ENCODE measurements at regions not wholly inside any gene's neighbourhood (a gene's known extent, or its start where the extent isn't known, plus 50 kb on each side); places are given as distances from the start of the nearest gene placed in this dataset.

- Mint-ChIP-seq H3K27ac (ENCODE audit: unreplicated experiment) (no peak overlapping the region), H3K9me3 (ENCODE audit: unreplicated experiment) (peaks cover 2% of the 10 kb centered on the region), H3K36me3 (ENCODE audit: low read depth, unreplicated experiment) (no peaks in the 10 kb centered on the region), H3K4me3 (ENCODE audit: unreplicated experiment) (no peak overlapping the region), H3K4me1 (ENCODE audit: low read depth, unreplicated experiment) (peaks cover 4% of the 10 kb centered on the region), H3K27me3 (ENCODE audit: low read depth, unreplicated experiment) (no peaks in the 10 kb centered on the region)
- Histone ChIP-seq H3K4me2 (ENCODE audit: low read length) (no peak overlapping the region), H2AFZ (ENCODE audit: low read depth, low read length) (no peak overlapping the region), H3K4me1 (ENCODE audit: insufficient read depth, low read length) (no peaks in the 10 kb centered on the region), H3K79me2 (ENCODE audit: insufficient read depth, low read length) (no peaks in the 10 kb centered on the region), H3K27me3 (ENCODE audit: insufficient read depth, low read length) (no peaks in the 10 kb centered on the region), H3K4me3 (ENCODE audit: insufficient read depth, low read depth, low read length) (no peak overlapping the region), H3K9ac (ENCODE audit: low read length) (no peak overlapping the region), H3K9me3 (ENCODE audit: insufficient read depth, low read depth, low read length) (no peaks in the 10 kb centered on the region), H3K36me3 (ENCODE audit: insufficient read depth, low read length) (no peaks in the 10 kb centered on the region), H4K20me1 (ENCODE audit: insufficient read depth, low read length) (no peaks in the 10 kb centered on the region), H3K27ac (ENCODE audit: low read depth, low read length) (no peak overlapping the region)
- FAIRE-seq (no peak), DNase-seq (ENCODE audit: low read depth) (no peak)
- TF ChIP-seq EZH2 (IDR thresholded peaks at IDR 0.05; ENCODE audit: insufficient read depth, low read length), result no peak
- no peak for TF ChIP-seq CTCF (IDR thresholded peaks at IDR 0.05; ENCODE audit: insufficient read depth, low read depth, low read length)
Measured at GRCh38 chr10:36126076-36126475, 484.0 kb upstream of the FZD8 start.

- H3K27ac ChIP-seq (ENCODE audit: low read depth, low read length), result no peak overlapping the region
- H4K20me1 ChIP-seq (ENCODE audit: insufficient read depth, low read length), result no peaks in the 10 kb centered on the region
- no peaks in the 10 kb centered on the region for H3K79me2 ChIP-seq (ENCODE audit: insufficient read depth, low read length)
- no peak overlapping the region for H3K27ac Mint-ChIP-seq (ENCODE audit: unreplicated experiment)
- H3K9me3 Mint-ChIP-seq (ENCODE audit: unreplicated experiment), result peaks cover 2% of the 10 kb centered on the region
- no peaks in the 10 kb centered on the region for H3K27me3 ChIP-seq (ENCODE audit: insufficient read depth, low read length)
- no peak for DNase-seq (ENCODE audit: low read depth)
- no peak for TF ChIP-seq CTCF (IDR thresholded peaks at IDR 0.05; ENCODE audit: insufficient read depth, low read depth, low read length)
- TF ChIP-seq EZH2 (IDR thresholded peaks at IDR 0.05; ENCODE audit: insufficient read depth, low read length), result no peak
- no peak overlapping the region for H3K9ac ChIP-seq (ENCODE audit: low read length)
- no peak overlapping the region for H3K4me3 ChIP-seq (ENCODE audit: insufficient read depth, low read depth, low read length)
- no peak overlapping the region for H3K4me2 ChIP-seq (ENCODE audit: low read length)
- H3K9me3 ChIP-seq (ENCODE audit: insufficient read depth, low read depth, low read length), result no peaks in the 10 kb centered on the region
- no peaks in the 10 kb centered on the region for H3K36me3 Mint-ChIP-seq (ENCODE audit: low read depth, unreplicated experiment)
- H3K4me3 Mint-ChIP-seq (ENCODE audit: unreplicated experiment), result no peak overlapping the region
- no peak for FAIRE-seq
- peaks cover 9% of the 10 kb centered on the region for H3K4me1 ChIP-seq (ENCODE audit: insufficient read depth, low read length)
- peaks cover 19% of the 10 kb centered on the region for H3K4me1 Mint-ChIP-seq (ENCODE audit: low read depth, unreplicated experiment)
- no peaks in the 10 kb centered on the region for H3K36me3 ChIP-seq (ENCODE audit: insufficient read depth, low read length)
- H3K27me3 Mint-ChIP-seq (ENCODE audit: low read depth, unreplicated experiment), result peaks cover 2% of the 10 kb centered on the region
- H2AFZ ChIP-seq (ENCODE audit: low read depth, low read length), result no peak overlapping the region
Measured at GRCh38 chr10:36119455-36119854, 477.4 kb upstream of the FZD8 start.

GRCh38 chr10:36118314-36118713, 476.2 kb upstream of the FZD8 start:
- DNase-seq (ENCODE audit: low read depth) (no peak), FAIRE-seq (no peak)
- Mint-ChIP-seq H3K27me3 (ENCODE audit: low read depth, unreplicated experiment) (peaks cover 2% of the 10 kb centered on the region), H3K9me3 (ENCODE audit: unreplicated experiment) (peaks cover 2% of the 10 kb centered on the region), H3K27ac (ENCODE audit: unreplicated experiment) (no peak overlapping the region), H3K4me1 (ENCODE audit: low read depth, unreplicated experiment) (peaks cover 27% of the 10 kb centered on the region), H3K4me3 (ENCODE audit: unreplicated experiment) (no peak overlapping the region), H3K36me3 (ENCODE audit: low read depth, unreplicated experiment) (no peaks in the 10 kb centered on the region)
- no peak overlapping the region for H3K9ac ChIP-seq (ENCODE audit: low read length)
- no peaks in the 10 kb centered on the region for H3K36me3 ChIP-seq (ENCODE audit: insufficient read depth, low read length)
- no peaks in the 10 kb centered on the region for H4K20me1 ChIP-seq (ENCODE audit: insufficient read depth, low read length)
- H3K4me1 ChIP-seq (ENCODE audit: insufficient read depth, low read length), result peaks cover 15% of the 10 kb centered on the region
- H3K9me3 ChIP-seq (ENCODE audit: insufficient read depth, low read depth, low read length), result no peaks in the 10 kb centered on the region
- H3K27ac ChIP-seq (ENCODE audit: low read depth, low read length), result no peak overlapping the region
- H2AFZ ChIP-seq (ENCODE audit: low read depth, low read length), result no peak overlapping the region
- no peaks in the 10 kb centered on the region for H3K79me2 ChIP-seq (ENCODE audit: insufficient read depth, low read length)
- H3K27me3 ChIP-seq (ENCODE audit: insufficient read depth, low read length), result no peaks in the 10 kb centered on the region
- TF ChIP-seq CTCF (IDR thresholded peaks at IDR 0.05; ENCODE audit: insufficient read depth, low read depth, low read length) (no peak), EZH2 (IDR thresholded peaks at IDR 0.05; ENCODE audit: insufficient read depth, low read length) (no peak)
- no peak overlapping the region for H3K4me3 ChIP-seq (ENCODE audit: insufficient read depth, low read depth, low read length)
- H3K4me2 ChIP-seq (ENCODE audit: low read length), result no peak overlapping the region

All from astrocyte (in vitro differentiated cells and primary cell).